CD4-positive, alpha-beta T cell (primary cell): ENCODE measurements at regions not wholly inside any gene's neighbourhood (a gene's known extent, or its start where the extent isn't known, plus 50 kb on each side); places are given as distances from the start of the nearest gene placed in this dataset.
A peak's percentile ranks its signal among the peaks of the same experiment; 100 is the strongest.

Experiments used
- ATAC-seq: fragments of 200-7000 bp; cut with Tn5 transposase; one replicate; pipeline ENCODE4 v1.10.0; 2022; ENCODE audit warnings: mild to moderate bottlenecking; ENCODE audit not compliant: poor library complexity
- CTCF ChIA-PET: fragments of 350-600 bp; sonication (Branson Sonifier 250); formaldehyde crosslinking; loops from one replicate; lab custom pipeline; 2021; ENCODE audit warnings: antibody characterized with exemption, inconsistent platforms; lab: Charles Lee
- POLR2A ChIA-PET: fragments of 350-600 bp; sonication (Branson Sonifier 250); formaldehyde crosslinking; loops from one replicate; lab custom pipeline; 2021; ENCODE audit warnings: antibody characterized with exemption, inconsistent platforms; lab: Charles Lee
- DNase-seq, 14 experiments: peaks; one replicate each; pipeline ENCODE4 v3.0.0-alpha.2; 2013 to 2020; ENCODE audit warnings: mixed read lengths in 2 of 14
- H3K27ac ChIP-seq, 2 donors: one replicate each; pipeline versions ENCODE4 v1.5.1 to v1.7.0; 2013; ENCODE audit warnings: low read length in 2 of 2, low read depth in 1 of 2, mild to moderate bottlenecking in 1 of 2
- H3K27me3 ChIP-seq, 2 experiments: 1 replicate in 1 of 2; 2 replicates in 1 of 2; pipeline versions ENCODE4 v1.6.1 to v1.7.0; 2013; ENCODE audit warnings: low read length in 2 of 2, control low read depth in 1 of 2, mild to moderate bottlenecking in 1 of 2, moderate library complexity in 1 of 2; ENCODE audit not compliant: insufficient read depth in 2 of 2, control insufficient read depth in 1 of 2
- H3K36me3 ChIP-seq: one replicate; pipeline ENCODE4 v1.6.1; 2013; ENCODE audit warnings: low read length, control low read depth; ENCODE audit not compliant: insufficient read depth
- H3K4me1 ChIP-seq: one replicate; pipeline ENCODE4 v1.6.1; 2013; ENCODE audit warnings: low read length, control low read depth; ENCODE audit not compliant: insufficient read depth
- H3K4me3 ChIP-seq: one replicate; pipeline ENCODE4 v1.5.1; 2013; ENCODE audit warnings: mild to moderate bottlenecking, low read length, moderate library complexity
- H3K9me3 ChIP-seq, 2 experiments: 1 replicate in 1 of 2; 2 replicates in 1 of 2; pipeline versions ENCODE4 v1.6.1 to v1.7.0; 2013; ENCODE audit warnings: low read length in 2 of 2, mild to moderate bottlenecking in 2 of 2, control low read depth in 1 of 2, moderate library complexity in 1 of 2; ENCODE audit not compliant: control insufficient read depth in 1 of 2, insufficient read depth in 1 of 2
- H3K27ac Mint-ChIP-seq: one replicate; pipeline ENCODE4 v1.8.0; 2020; ENCODE audit warnings: mixed read lengths
- H3K27me3 Mint-ChIP-seq: one replicate; pipeline ENCODE4 v1.8.0; 2021; ENCODE audit warnings: mixed read lengths
- H3K36me3 Mint-ChIP-seq: one replicate; pipeline ENCODE4 v1.8.0; 2021; ENCODE audit warnings: low read depth, mixed read lengths
- H3K4me1 Mint-ChIP-seq: one replicate; pipeline ENCODE4 v1.8.0; 2021; ENCODE audit warnings: low read depth, mixed read lengths
- H3K4me3 Mint-ChIP-seq: one replicate; pipeline ENCODE4 v1.8.0; 2020; ENCODE audit warnings: mild to moderate bottlenecking, mixed read lengths
- H3K9me3 Mint-ChIP-seq: one replicate; pipeline ENCODE4 v1.8.0; 2020; ENCODE audit warnings: mixed read lengths
- intact Hi-C, 2 experiments: fragments of 100-400 bp; cut with DNase I in 1 of 2; cut with micrococcal nuclease in 1 of 2; formaldehyde crosslinking; loops; one replicate each; pipeline versions ENCODE4 v1.15.1 to v1.9.0; 2023 to 2025; cut with DNase I, micrococcal nuclease
- TF ChIP-seq, protein P1 (sequence below): fragments of 200-600 bp; IDR thresholded peaks from one replicate; pipeline ENCODE4 v1.8.0; 2022; ENCODE audit warnings: antibody characterized with exemption, mild to moderate bottlenecking

GRCh38 chr16:60107437-60107836 lies 1373.3 kb upstream of the GOT2 start:
- H3K27ac Mint-ChIP-seq: no peak overlapping the region

GRCh38 chr16:60100371-60100770 lies 1366.3 kb upstream of the GOT2 start:
- Histone ChIP-seq H3K36me3 (no peaks in the 10 kb centered on the region), H3K4me1 (no peaks in the 10 kb centered on the region), H3K27ac (no peak overlapping the region), H3K4me3 (no peak overlapping the region), H3K9me3 (peaks cover 7% of the 10 kb centered on the region in 2 experiments), H3K27me3 (no peaks in the 10 kb centered on the region)
- H3K27ac Mint-ChIP-seq: no peak overlapping the region
- intact Hi-C loops: no loop called here
- H3K4me3 Mint-ChIP-seq: no peak overlapping the region
- ChIA-PET CTCF (no interaction called here), POLR2A (no interaction called here)
- no peak for DNase-seq
- peaks cover 29% of the 10 kb centered on the region for H3K9me3 Mint-ChIP-seq
- no peaks in the 10 kb centered on the region for H3K27me3 Mint-ChIP-seq
- TF ChIP-seq, protein P1, sequence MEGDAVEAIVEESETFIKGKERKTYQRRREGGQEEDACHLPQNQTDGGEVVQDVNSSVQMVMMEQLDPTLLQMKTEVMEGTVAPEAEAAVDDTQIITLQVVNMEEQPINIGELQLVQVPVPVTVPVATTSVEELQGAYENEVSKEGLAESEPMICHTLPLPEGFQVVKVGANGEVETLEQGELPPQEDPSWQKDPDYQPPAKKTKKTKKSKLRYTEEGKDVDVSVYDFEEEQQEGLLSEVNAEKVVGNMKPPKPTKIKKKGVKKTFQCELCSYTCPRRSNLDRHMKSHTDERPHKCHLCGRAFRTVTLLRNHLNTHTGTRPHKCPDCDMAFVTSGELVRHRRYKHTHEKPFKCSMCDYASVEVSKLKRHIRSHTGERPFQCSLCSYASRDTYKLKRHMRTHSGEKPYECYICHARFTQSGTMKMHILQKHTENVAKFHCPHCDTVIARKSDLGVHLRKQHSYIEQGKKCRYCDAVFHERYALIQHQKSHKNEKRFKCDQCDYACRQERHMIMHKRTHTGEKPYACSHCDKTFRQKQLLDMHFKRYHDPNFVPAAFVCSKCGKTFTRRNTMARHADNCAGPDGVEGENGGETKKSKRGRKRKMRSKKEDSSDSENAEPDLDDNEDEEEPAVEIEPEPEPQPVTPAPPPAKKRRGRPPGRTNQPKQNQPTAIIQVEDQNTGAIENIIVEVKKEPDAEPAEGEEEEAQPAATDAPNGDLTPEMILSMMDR: no peak
- ATAC-seq: no peak
- H3K4me1 Mint-ChIP-seq: no peaks in the 10 kb centered on the region
- H3K36me3 Mint-ChIP-seq: no peaks in the 10 kb centered on the region

More at GRCh38 chr16:60107437-60107836, 1373.3 kb upstream of the GOT2 start:
- TF ChIP-seq, protein P1: no peak
- Mint-ChIP-seq H3K9me3 (peaks cover 5% of the 10 kb centered on the region), H3K4me1 (no peaks in the 10 kb centered on the region), H3K4me3 (no peak overlapping the region), H3K36me3 (no peaks in the 10 kb centered on the region), H3K27me3 (no peaks in the 10 kb centered on the region)
- CTCF ChIA-PET: no interaction called here
- DNase-seq (peak in 2 of 14 experiments; percentile 5 to 8), ATAC-seq (no peak)
- no peak overlapping the region for H3K4me3 ChIP-seq
- H3K9me3 ChIP-seq: peaks cover 0 to 7% of the 10 kb centered on the region in 2 experiments
- no peaks in the 10 kb centered on the region for H3K27me3 ChIP-seq
- POLR2A ChIA-PET: no interaction called here
- H3K4me1 ChIP-seq: no peaks in the 10 kb centered on the region
- H3K36me3 ChIP-seq: no peaks in the 10 kb centered on the region
- intact Hi-C loops: no loop called here
- H3K27ac ChIP-seq: no peak overlapping the region

GRCh38 chr16:60091529-60091928 lies 1357.4 kb upstream of the GOT2 start:
- H3K4me3 ChIP-seq: no peak overlapping the region
- H3K27ac ChIP-seq: no peak overlapping the region
- Mint-ChIP-seq H3K4me1 (no peaks in the 10 kb centered on the region), H3K4me3 (no peak overlapping the region), H3K27me3 (no peaks in the 10 kb centered on the region), H3K9me3 (peaks cover 25% of the 10 kb centered on the region), H3K27ac (no peak overlapping the region), H3K36me3 (no peaks in the 10 kb centered on the region)
- intact Hi-C loops: no loop called here
- CTCF ChIA-PET: no interaction called here
- H3K36me3 ChIP-seq: no peaks in the 10 kb centered on the region
- TF ChIP-seq, protein P1: no peak
- DNase-seq: no peak
- peaks cover 4 to 8% of the 10 kb centered on the region in 2 experiments for H3K9me3 ChIP-seq
- ATAC-seq: no peak
- H3K27me3 ChIP-seq: no peaks in the 10 kb centered on the region
- no peaks in the 10 kb centered on the region for H3K4me1 ChIP-seq
- POLR2A ChIA-PET: no interaction called here
